ENCODE measurements at regions not wholly inside any gene's neighbourhood (a gene's known extent, or its start where the extent isn't known, plus 50 kb on each side); places are given as distances from the start of the nearest gene placed in this dataset.

DNA sequence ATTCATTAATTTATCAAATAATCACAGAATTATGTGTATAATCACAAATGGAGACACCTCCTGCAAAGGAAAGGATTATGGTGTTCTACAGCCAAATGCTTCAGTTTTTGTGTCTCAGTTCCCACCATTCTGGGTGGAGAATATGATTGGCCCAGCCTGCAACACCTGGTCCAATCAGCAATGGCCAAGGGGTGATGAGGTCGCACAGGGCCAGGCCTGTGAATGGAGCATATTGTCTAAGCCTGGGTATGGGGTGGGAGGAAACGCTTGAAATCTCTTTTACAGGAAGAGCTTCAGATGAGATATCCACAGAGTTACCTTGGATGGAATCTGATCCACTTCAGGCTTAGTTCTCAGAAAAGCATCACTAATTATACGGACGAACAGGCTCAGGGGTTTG is 271.6 kb downstream of the DHX35 start:
- Histone ChIP-seq H3K4me3 (ENCODE audit: low read length, poor library complexity, severe bottlenecking) (no peak overlapping the region), H3K4me2 (ENCODE audit: low read depth, low read length, poor library complexity, severe bottlenecking) (no peak overlapping the region), H3K27me3 (ENCODE audit: insufficient read depth, low read length, poor library complexity, severe bottlenecking) (no peaks in the 10 kb centered on the region), H4K20me1 (ENCODE audit: insufficient read depth, low read length, poor library complexity, severe bottlenecking) (no peaks in the 10 kb centered on the region), H3K79me2 (ENCODE audit: insufficient read depth, low read length) (no peaks in the 10 kb centered on the region), H2AFZ (ENCODE audit: low read length) (no peak overlapping the region), H3K9ac (ENCODE audit: low read depth, low read length, poor library complexity, severe bottlenecking) (no peak overlapping the region), H3K9me2 (replicated peaks; ENCODE audit: low read depth, low read length) (no peaks in the 10 kb centered on the region), H3F3A (ENCODE audit: low read depth) (no peaks in the 10 kb centered on the region), H3K4me1 (ENCODE audit: insufficient read depth, low read length, poor library complexity, severe bottlenecking) (peaks cover 31% of the 10 kb centered on the region), H3K36me3 (ENCODE audit: insufficient read depth, low read length) (no peaks in the 10 kb centered on the region), H3K9me3 (ENCODE audit: insufficient read depth, low read depth, low read length) (no peaks in the 10 kb centered on the region)
- TF ChIP-seq EZH2phosphoT487 (IDR thresholded peaks at IDR 0.05; ENCODE audit: borderline replicate concordance) = no peak
- TF ChIP-seq, protein P1, sequence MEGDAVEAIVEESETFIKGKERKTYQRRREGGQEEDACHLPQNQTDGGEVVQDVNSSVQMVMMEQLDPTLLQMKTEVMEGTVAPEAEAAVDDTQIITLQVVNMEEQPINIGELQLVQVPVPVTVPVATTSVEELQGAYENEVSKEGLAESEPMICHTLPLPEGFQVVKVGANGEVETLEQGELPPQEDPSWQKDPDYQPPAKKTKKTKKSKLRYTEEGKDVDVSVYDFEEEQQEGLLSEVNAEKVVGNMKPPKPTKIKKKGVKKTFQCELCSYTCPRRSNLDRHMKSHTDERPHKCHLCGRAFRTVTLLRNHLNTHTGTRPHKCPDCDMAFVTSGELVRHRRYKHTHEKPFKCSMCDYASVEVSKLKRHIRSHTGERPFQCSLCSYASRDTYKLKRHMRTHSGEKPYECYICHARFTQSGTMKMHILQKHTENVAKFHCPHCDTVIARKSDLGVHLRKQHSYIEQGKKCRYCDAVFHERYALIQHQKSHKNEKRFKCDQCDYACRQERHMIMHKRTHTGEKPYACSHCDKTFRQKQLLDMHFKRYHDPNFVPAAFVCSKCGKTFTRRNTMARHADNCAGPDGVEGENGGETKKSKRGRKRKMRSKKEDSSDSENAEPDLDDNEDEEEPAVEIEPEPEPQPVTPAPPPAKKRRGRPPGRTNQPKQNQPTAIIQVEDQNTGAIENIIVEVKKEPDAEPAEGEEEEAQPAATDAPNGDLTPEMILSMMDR (conservative IDR thresholded peaks at IDR 0.05; ENCODE audit: low read length) = no peak

DNA sequence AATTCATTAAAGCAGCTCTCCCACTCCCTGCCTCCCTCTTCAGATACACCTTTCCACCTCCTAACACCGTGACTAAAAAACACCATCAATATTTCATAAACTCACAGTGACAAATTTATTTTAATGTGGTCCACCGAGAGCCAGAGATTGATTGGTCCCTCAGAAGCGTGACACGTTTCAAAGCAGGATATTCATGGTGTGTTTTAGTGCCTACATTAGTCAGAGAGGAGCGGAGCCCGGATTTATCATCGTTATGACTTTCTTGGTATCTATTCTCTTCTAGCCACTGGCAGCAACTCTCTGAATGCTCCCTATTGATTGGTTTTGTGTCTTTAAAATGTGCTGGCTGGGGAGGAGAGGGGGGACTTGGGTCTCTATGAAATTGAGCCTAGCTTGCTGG is 265.3 kb downstream of the DHX35 start:
- Histone ChIP-seq H3K9ac (ENCODE audit: low read depth, low read length, poor library complexity, severe bottlenecking) (peak overlapping the region; percentile 35), H4K20me1 (ENCODE audit: insufficient read depth, low read length, poor library complexity, severe bottlenecking) (no peaks in the 10 kb centered on the region), H3K79me2 (ENCODE audit: insufficient read depth, low read length) (no peaks in the 10 kb centered on the region), H3K9me2 (replicated peaks; ENCODE audit: low read depth, low read length) (no peaks in the 10 kb centered on the region), H3K36me3 (ENCODE audit: insufficient read depth, low read length) (no peaks in the 10 kb centered on the region), H3K9me3 (ENCODE audit: insufficient read depth, low read depth, low read length) (no peaks in the 10 kb centered on the region), H3K4me3 (ENCODE audit: low read length, poor library complexity, severe bottlenecking) (no peak overlapping the region), H3K4me1 (ENCODE audit: insufficient read depth, low read length, poor library complexity, severe bottlenecking) (peaks cover 32% of the 10 kb centered on the region), H3F3A (ENCODE audit: low read depth) (no peaks in the 10 kb centered on the region), H3K27me3 (ENCODE audit: insufficient read depth, low read length, poor library complexity, severe bottlenecking) (no peaks in the 10 kb centered on the region), H2AFZ (ENCODE audit: low read length) (no peak overlapping the region), H3K4me2 (ENCODE audit: low read depth, low read length, poor library complexity, severe bottlenecking) (no peak overlapping the region)
- no peak for TF ChIP-seq EZH2phosphoT487 (IDR thresholded peaks at IDR 0.05; ENCODE audit: borderline replicate concordance)
- TF ChIP-seq, protein P1 (conservative IDR thresholded peaks at IDR 0.05; ENCODE audit: low read length) = no peak

DNA sequence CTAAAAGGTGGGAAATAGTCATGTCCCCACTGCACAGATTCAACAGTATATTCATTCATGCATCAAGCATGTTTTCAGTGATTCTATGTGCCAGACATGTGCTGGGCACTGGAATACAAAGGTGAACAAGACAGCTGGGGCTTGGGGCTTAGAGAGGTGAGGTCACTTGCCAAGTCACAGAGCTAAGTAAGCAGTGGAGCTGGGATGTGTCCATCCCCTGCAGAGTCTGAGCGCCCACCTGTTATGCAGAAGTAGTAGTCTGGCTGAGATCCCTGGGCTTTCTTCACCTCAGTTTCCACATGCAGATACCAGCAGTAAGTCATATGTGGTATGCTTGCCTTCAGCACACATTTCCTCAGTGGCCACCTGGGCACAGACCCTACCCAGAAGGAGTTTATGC is 263.8 kb downstream of the DHX35 start:
- Histone ChIP-seq H3F3A (ENCODE audit: low read depth) (no peaks in the 10 kb centered on the region), H3K9ac (ENCODE audit: low read depth, low read length, poor library complexity, severe bottlenecking) (peak overlapping the region; percentile 35), H3K36me3 (ENCODE audit: insufficient read depth, low read length) (no peaks in the 10 kb centered on the region), H4K20me1 (ENCODE audit: insufficient read depth, low read length, poor library complexity, severe bottlenecking) (no peaks in the 10 kb centered on the region), H2AFZ (ENCODE audit: low read length) (no peak overlapping the region), H3K4me3 (ENCODE audit: low read length, poor library complexity, severe bottlenecking) (no peak overlapping the region), H3K4me1 (ENCODE audit: insufficient read depth, low read length, poor library complexity, severe bottlenecking) (peaks cover 18% of the 10 kb centered on the region), H3K9me3 (ENCODE audit: insufficient read depth, low read depth, low read length) (no peaks in the 10 kb centered on the region), H3K27me3 (ENCODE audit: insufficient read depth, low read length, poor library complexity, severe bottlenecking) (no peaks in the 10 kb centered on the region), H3K4me2 (ENCODE audit: low read depth, low read length, poor library complexity, severe bottlenecking) (no peak overlapping the region), H3K79me2 (ENCODE audit: insufficient read depth, low read length) (no peaks in the 10 kb centered on the region), H3K9me2 (replicated peaks; ENCODE audit: low read depth, low read length) (no peaks in the 10 kb centered on the region)
- TF ChIP-seq, protein P1 (conservative IDR thresholded peaks at IDR 0.05; ENCODE audit: low read length) = no peak
- no peak for TF ChIP-seq EZH2phosphoT487 (IDR thresholded peaks at IDR 0.05; ENCODE audit: borderline replicate concordance)
